NCI-H1694 (cell line): ENCODE measurements at regions not wholly inside any gene's neighbourhood (a gene's known extent, or its start where the extent isn't known, plus 50 kb on each side); places are given as distances from the start of the nearest gene placed in this dataset.
"Not testable (repeated sequence)": the region's sequence is repeated elsewhere in the genome, so short reads cannot be mapped to it uniquely, and the experiment has no call there.

Experiments
- DNase-seq: peaks from one replicate; lab custom pipeline; 2025; lab: John Stamatoyannopoulos, UW

DNA sequence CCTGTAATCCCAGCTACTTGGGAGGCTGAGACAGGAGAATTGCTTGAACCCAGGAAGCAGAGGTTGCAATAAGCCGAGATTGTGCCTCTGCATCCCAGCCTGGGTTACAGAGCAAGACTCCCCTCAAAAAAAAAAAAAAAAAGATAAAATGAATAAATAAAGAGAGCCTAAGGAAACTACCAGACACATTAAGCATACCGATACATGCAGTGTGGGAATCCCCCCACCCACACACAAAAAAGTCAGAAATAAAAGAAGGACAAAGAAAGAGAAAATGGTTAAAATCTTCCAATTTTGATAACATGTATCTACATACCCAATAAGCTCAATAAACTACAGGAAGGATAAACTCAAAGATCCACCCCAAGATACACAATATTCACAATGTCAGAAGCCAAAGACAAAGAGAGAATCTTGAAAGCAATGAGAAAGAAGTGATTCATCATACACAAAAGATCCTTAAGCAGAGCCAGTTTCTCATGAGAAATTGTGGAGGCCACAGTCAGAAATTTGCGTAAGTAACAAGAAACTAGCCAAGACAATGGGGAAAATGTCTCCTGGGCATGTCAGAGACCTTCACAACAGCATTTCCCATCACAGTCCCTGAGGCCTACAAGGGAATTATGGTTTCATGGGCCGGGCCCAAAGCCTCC, 1197.0 kb downstream of the AMY1C start:
- DNase-seq, result no peak

GRCh38 chr1:104953555-104953954, 1203.9 kb downstream of the AMY1C start:
- no peak for DNase-seq

DNA sequence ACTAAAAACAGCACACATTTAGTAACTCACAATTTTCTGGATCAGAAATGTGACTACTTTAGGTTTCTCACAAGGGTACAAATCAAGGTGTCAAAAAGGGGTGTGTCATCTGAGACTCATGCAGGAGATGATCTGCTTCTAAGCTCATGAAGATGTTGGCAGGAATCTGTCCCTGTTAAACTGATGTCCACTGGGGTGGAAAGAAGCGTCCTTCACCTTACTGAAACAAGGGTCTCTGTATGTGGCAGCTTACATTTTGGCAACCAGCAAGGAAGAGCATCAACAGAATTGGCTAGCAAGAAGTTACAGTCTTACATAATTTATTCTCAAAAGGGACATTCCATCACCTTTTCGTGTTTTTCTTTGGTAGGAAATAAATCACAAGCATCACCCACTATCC, 1223.8 kb downstream of the AMY1C start:
- DNase-seq, result no peak

DNA sequence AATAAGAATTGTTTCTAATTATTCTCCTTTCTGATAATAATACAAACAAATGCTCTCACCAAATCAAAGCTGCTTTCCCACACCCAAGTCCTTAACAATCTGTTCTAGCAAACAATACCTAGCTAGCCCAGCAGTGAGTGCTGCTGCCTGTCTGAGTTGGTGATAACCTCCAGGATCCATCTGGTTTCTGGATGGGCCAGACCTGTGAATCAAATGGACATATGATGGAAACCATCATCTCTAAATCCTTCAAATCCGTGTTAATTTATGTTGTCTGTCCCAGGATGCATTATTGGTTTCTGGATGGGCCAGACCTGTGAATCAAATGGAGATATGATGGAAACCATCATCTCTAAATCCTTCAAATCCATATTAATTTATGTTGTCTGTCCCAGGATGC, 1230.0 kb downstream of the AMY1C start:
- DNase-seq, result no peak

DNA sequence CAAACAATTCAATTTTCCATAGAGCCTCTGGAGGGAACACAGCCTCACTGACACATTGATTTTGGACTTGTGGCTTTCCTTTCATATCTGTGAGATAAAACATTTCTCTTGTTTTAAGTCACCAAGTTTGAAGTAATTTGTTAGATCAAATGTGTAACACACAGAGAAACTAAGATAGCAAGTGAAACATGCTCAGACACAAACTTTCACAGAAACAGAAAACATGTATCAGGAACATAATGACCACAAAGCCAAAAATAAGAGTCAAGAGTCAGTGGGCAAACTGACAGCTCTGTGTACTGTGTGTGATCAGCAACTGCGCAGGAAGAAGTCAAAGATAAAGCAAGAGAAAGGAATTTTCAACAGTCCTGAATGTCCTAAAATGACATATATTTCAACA, 1237.5 kb downstream of the AMY1C start:
- DNase-seq, result no peak

DNA sequence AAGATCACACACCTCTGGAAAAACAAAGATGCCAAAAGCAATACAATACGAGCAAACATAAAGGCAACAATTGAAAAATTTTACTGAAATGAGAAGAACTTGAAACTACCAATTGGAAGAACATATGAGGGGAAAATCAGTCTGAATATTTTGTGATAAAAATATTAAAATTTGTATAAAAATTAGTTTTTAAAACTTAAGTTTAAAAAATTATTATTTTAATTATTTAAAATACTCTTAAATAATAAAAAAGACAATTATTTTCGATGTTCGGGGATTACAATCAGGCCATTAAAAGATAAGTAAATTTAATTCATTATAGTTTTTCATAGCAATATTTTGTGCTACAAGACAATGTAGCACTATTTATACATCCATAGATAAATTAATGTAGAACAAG, 1239.3 kb downstream of the AMY1C start:
- no peak for DNase-seq

- DNase-seq, result peak; percentile 10
These were observed 1242.0 kb downstream of the AMY1C start for GRCh38 chr1:104991702-104992101.

- DNase-seq, result no peak
These were observed 1251.1 kb downstream of the AMY1C start for GRCh38 chr1:105000793-105001192.

DNA sequence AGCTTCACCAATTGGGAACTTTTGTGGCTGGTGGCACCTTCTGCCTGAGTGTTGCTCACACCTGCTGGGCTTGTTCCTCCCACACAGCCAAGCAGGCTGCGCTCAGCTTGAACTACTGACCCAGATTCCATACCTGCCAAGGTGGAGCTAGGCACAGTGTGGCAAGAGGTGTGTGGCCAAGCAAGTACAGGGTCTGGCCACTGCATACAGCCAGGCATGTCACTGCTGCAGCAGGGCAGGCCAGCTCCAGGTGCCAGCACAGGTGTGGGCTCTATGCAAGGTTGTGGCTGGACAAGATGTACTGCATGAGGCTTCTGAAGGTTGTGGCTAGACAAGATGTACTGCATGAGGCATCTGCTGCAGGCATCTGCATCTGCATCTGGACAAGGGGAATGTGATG, 1254.8 kb downstream of the AMY1C start:
- no peak for DNase-seq

- no peak for DNase-seq
These were observed 1256.0 kb downstream of the AMY1C start for GRCh38 chr1:105005594-105006195.

- no peak for DNase-seq
These were observed 1267.9 kb downstream of the AMY1C start for GRCh38 chr1:105017587-105017986.

GRCh38 chr1:105023719-105024118, 1274.0 kb downstream of the AMY1C start:
- no peak for DNase-seq

DNA sequence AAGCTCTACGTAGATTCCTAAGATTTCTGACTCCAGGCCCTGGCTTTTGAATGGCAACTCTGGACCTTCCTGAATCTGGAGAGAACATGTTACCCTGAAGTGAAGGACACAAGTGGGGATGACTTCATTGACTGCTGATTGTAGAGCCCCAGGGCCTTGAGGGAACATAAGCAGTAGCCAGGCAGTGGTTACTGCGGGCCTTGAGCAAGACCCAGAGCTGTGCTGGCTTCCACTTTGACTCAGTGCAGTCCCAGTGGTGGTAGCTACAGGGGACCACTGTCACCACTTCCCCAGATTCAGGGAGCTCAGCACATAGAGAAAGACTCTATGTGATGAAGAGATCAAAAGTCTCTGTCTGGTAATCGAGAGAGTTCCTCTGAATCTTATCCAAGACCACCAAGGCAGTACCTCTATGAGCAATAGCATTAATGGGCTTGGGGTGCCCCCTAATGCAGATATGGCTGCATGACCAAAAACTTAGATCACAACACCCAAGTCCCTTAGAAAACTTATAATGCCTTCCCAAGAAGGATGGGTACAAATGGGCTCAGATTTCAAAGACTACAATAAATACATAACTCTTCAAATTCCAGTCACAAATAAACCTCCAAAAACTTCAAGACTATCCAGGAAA, 1278.3 kb downstream of the AMY1C start:
- no peak for DNase-seq

DNA sequence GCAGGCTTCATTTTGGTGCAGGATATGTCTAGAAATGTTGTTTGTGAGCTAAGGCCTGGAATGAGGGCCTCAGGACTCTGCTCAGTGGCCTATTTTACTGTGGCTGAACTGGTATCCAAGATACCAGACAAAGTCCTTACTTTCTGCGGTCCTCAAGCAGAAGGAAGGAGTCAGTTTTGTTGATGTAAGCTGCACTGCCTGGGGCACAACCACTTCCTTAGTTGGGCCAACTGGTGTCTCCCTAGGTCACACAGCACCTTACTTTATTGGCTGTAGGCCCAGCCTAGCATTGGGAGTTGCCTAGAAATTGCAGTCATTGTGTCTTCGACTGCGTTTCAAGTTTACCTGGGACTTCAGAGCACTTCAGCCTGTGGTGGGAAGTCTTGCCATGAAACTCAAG, 1322.7 kb downstream of the AMY1C start:
- no peak for DNase-seq

- DNase-seq, result no peak
These were observed 1323.2 kb downstream of the AMY1C start for GRCh38 chr1:105072850-105073249.

DNA sequence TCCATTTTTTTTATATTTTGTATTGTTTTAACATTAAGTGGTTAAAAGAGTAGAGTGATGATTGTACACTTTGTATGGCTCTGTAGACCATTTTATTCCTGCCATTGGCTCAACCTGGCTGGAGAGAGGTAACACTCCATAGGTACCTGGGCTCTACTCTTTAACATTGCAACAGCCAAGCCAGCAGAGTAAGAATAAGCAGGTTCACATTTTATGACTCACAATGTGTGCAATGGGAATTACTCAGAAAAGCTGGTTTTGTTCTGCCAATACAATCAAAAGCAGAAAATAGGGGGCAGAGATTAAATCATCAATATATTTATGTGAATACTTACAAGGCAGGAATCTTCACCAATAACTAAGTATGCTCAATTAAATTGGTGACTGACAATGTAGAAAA, 1324.0 kb downstream of the AMY1C start:
- no peak for DNase-seq

DNA sequence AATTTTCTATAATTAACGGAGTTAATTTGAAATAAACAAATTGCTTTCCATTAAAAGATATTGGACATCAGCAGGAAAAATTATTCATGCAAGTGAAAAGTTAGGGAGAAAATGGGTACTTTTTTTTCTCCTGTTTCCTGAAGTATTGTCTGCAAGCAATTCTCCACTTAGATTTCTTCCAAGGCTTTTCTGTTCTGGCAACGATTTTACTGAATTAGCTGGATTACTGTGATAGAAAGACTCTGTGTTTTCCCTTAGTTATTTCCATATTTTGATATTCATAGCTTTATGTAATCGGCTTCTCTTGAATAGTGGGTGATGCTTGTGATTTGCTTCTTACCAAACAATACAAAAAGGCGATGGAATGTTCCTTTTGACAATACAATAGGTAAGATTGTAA, 1333.9 kb downstream of the AMY1C start:
- no peak for DNase-seq

- no peak for DNase-seq
These were observed 1337.8 kb downstream of the AMY1C start for GRCh38 chr1:105087506-105087905.

DNA sequence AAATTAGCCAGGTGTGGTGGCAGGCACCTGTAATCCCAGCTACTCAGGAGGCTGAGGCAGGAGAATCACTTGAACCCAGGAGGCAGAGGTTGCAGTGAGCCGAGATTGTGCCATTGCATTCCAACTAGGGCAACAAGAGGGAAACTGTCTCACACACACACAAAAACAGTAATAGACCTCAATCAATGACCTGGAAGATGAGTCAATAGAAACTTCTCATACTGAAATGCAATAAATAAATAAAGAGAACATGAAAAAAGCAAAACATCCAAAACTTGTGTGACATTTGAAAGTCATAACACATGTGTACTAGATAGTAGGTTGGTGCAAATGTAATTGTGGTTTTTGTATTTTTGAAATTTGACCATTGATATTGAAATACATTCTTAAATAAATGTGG, 1338.5 kb downstream of the AMY1C start:
- DNase-seq, result no peak

DNA sequence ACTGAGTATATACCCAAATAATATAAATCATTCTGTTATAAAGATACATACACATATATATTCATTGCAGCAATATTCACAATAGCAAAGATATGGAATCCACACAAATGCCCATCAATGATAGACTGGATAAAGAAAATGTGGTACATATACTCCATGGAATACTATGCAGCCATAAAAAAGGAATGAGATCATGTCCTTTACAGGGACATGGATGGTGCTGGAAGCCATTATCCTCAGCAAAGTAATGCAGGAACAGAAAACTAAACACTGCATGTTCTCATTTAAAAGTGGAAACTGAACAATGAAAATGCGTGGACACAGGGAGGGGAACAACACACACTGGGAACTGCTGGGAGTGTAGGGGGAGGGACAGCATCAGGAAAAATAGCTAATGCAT, 1344.2 kb downstream of the AMY1C start:
- not testable (repeated sequence) for DNase-seq

DNA sequence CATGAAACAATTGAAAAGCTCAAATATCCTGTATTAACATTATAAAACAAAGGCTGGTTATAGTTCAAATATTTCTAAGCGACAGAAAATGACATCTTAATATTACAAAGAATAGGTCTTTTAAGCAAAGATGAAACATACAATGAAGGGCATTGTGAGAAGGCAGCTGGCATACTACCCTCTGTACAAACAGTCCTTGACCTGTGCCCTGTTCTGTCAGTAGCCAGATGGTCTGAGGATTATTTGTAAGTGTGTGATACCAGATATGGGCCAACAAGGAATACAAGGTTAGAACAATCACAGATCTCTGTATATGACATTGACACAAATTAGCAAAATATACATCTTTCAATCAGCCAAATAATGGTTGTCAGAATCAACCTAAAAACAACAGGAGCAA, 1350.4 kb downstream of the AMY1C start:
- DNase-seq, result no peak

GRCh38 chr1:105101261-105101660, 1351.6 kb downstream of the AMY1C start:
- no peak for DNase-seq

- DNase-seq, result no peak
These were observed 1352.7 kb downstream of the AMY1C start for GRCh38 chr1:105102371-105102770.

DNA sequence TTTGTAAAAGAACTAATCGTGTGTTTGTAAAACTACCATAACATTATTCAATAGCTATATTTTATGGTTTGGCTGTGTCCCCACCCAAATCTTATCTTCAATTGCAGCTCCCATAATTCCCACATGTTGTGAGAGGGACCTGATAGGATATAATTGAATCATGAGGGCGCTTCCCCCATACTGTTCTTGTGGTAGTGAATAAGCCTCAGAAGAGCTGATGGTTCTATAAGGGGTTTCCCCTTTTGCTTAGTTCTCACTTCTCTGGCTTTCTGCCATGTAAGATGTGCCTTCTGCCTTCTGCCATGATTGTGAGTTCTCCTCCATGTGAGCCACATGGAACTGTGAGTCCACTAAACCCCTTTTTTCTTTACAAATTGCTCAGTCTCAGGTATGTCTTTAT, 1372.3 kb downstream of the AMY1C start:
- DNase-seq, result no peak
